ENCODE measurements at regions not wholly inside any gene's neighbourhood (a gene's known extent, or its start where the extent isn't known, plus 50 kb on each side); places are given as distances from the start of the nearest gene placed in this dataset.

GRCh38 chr3:56962206-56962605 lies 98.3 kb upstream of the SPATA12 start:
- WGBS: 88% methylated on average over 3 of the region's 3 CpGs
- no peak overlapping the region for H3K4me3 ChIP-seq
- TF ChIP-seq POLR2A (IDR thresholded peaks at IDR 0.05; ENCODE audit: low read depth): no peak

GRCh38 chr3:56960234-56960917 lies 100.1 kb upstream of the SPATA12 start:
- no peak for TF ChIP-seq POLR2AphosphoS5 (IDR thresholded peaks at IDR 0.05)
- no peak for TF ChIP-seq CTCF (IDR thresholded peaks at IDR 0.05)
- no peak for TF ChIP-seq EP300 (IDR thresholded peaks at IDR 0.05)
- H3K9me3 ChIP-seq: no peaks in the 10 kb centered on the region
- 92% methylated on average over 6 of the region's 6 CpGs for WGBS
- peaks cover 0 to 3% (median 0%) of the 10 kb centered on the region in 4 donors for H3K4me1 ChIP-seq
- H3K27me3 ChIP-seq: no peaks in the 10 kb centered on the region
- H3K36me3 ChIP-seq: peaks cover 0 to 4% (median 0%) of the 10 kb centered on the region in 4 donors
- no peak for DNase-seq (ENCODE audit: extremely low spot score)
- no peak overlapping the region for H3K27ac ChIP-seq (replicated peaks in 1 of 4)
- intact Hi-C loops (cut with DNase I): no loop called here
- H3K4me3 ChIP-seq: no peak overlapping the region

More at GRCh38 chr3:56962206-56962605, 98.3 kb upstream of the SPATA12 start:
- no peak overlapping the region for H3K27ac ChIP-seq (replicated peaks in 1 of 4)
- no peaks in the 10 kb centered on the region for H3K27me3 ChIP-seq
- H3K9me3 ChIP-seq: no peaks in the 10 kb centered on the region
- peaks cover 0 to 4% (median 0%) of the 10 kb centered on the region in 4 donors for H3K36me3 ChIP-seq
- H3K4me1 ChIP-seq: no peaks in the 10 kb centered on the region
- intact Hi-C loops (cut with DNase I): no loop called here
- no peak for DNase-seq (ENCODE audit: extremely low spot score)

- TF ChIP-seq EP300 (IDR thresholded peaks at IDR 0.05): no peak
- TF ChIP-seq POLR2AphosphoS5 (IDR thresholded peaks at IDR 0.05): no peak
- no peak for TF ChIP-seq POLR2A (IDR thresholded peaks at IDR 0.05; ENCODE audit: low read depth)
- no peak for TF ChIP-seq CTCF (IDR thresholded peaks at IDR 0.05)
- peaks cover 0 to 3% (median 0%) of the 10 kb centered on the region in 4 donors for H3K4me1 ChIP-seq
- 87% methylated on average over 2 of the region's 2 CpGs for WGBS
- H3K9me3 ChIP-seq: no peaks in the 10 kb centered on the region
- H3K27ac ChIP-seq (replicated peaks in 1 of 4): no peak overlapping the region
- no peaks in the 10 kb centered on the region for H3K27me3 ChIP-seq
- no peak overlapping the region for H3K4me3 ChIP-seq
- H3K36me3 ChIP-seq: peaks cover 0 to 4% (median 0%) of the 10 kb centered on the region in 4 donors
- intact Hi-C loops (cut with DNase I): no loop called here
- no peak for DNase-seq (ENCODE audit: extremely low spot score)
Observed at GRCh38 chr3:56958879-56959278, 101.6 kb upstream of the SPATA12 start.

GRCh38 chr3:56957522-56957921 lies 102.9 kb upstream of the SPATA12 start:
- Histone ChIP-seq H3K9me3 (no peaks in the 10 kb centered on the region), H3K27ac (replicated peaks in 1 of 4) (no peak overlapping the region), H3K4me3 (no peak overlapping the region), H3K36me3 (peaks cover 0 to 4% (median 0%) of the 10 kb centered on the region in 4 donors), H3K27me3 (no peaks in the 10 kb centered on the region), H3K4me1 (peaks cover 0 to 3% (median 0%) of the 10 kb centered on the region in 4 donors)
- intact Hi-C loops (cut with DNase I): no loop called here
- WGBS: 100% methylated on average over 2 of the region's 2 CpGs
- TF ChIP-seq POLR2AphosphoS5 (IDR thresholded peaks at IDR 0.05) (no peak), EP300 (IDR thresholded peaks at IDR 0.05) (no peak), CTCF (IDR thresholded peaks at IDR 0.05) (no peak), POLR2A (IDR thresholded peaks at IDR 0.05; ENCODE audit: low read depth) (no peak)
- no peak for DNase-seq (ENCODE audit: extremely low spot score)

- H3K36me3 ChIP-seq: peaks cover 0 to 4% (median 0%) of the 10 kb centered on the region in 4 donors
- no peaks in the 10 kb centered on the region for H3K27me3 ChIP-seq
- WGBS: 100% methylated on average over 3 of the region's 3 CpGs
- no peaks in the 10 kb centered on the region for H3K9me3 ChIP-seq
- H3K4me1 ChIP-seq: peaks cover 0 to 3% (median 0%) of the 10 kb centered on the region in 4 donors
- intact Hi-C loops (cut with DNase I): no loop called here
- DNase-seq (ENCODE audit: extremely low spot score): no peak
- TF ChIP-seq EP300 (IDR thresholded peaks at IDR 0.05): no peak
- TF ChIP-seq CTCF (IDR thresholded peaks at IDR 0.05): no peak
- no peak for TF ChIP-seq POLR2A (IDR thresholded peaks at IDR 0.05; ENCODE audit: low read depth)
- TF ChIP-seq POLR2AphosphoS5 (IDR thresholded peaks at IDR 0.05): no peak
- H3K27ac ChIP-seq (replicated peaks in 1 of 4): no peak overlapping the region
- no peak overlapping the region for H3K4me3 ChIP-seq
Observed at GRCh38 chr3:56956906-56957305, 103.6 kb upstream of the SPATA12 start.
